ENCODE measurements at regions not wholly inside any gene's neighbourhood (a gene's known extent, or its start where the extent isn't known, plus 50 kb on each side); places are given as distances from the start of the nearest gene placed in this dataset.

DNA sequence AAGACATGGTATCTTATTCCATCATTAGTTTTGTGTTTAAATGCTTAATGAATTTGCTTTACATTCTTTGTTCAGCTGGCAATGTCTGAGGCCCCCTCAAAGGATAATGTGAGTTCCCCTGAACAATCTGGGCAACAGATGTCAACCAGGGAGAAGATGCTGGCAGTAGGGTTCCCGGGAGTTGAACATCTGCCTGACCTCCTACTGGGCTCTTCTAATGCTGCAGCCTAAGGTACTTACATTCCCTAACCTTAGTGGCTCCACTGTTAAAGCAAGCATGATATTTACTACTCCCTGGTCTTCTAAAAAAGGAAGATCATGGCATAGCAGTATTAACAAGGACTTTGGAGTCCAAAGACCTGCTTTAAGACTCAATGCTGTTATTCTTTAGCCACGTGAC, 574.9 kb upstream of the NR5A2 start:
- H3K9me3 ChIP-seq (ENCODE audit: control insufficient read depth, low read length) = peaks cover 5% of the 10 kb centered on the region
- H3K23ac ChIP-seq (ENCODE audit: low read length in 2 of 2) = no peak overlapping the region
- H3K27me3 ChIP-seq (ENCODE audit: control insufficient read depth in 1 of 2, insufficient read depth in 1 of 2, low read length in 2 of 2) = no peaks in the 10 kb centered on the region
- WGBS = 65% methylated on average over 2 of the region's 2 CpGs
- no peak overlapping the region for H2BK120ac ChIP-seq (ENCODE audit: low read depth, low read length)
- no peak overlapping the region for H2BK5ac ChIP-seq (ENCODE audit: low read depth, low read length, poor library complexity, severe bottlenecking)
- H3K4me3 ChIP-seq (ENCODE audit: insufficient read depth in 1 of 2, low read depth in 1 of 2, low read length in 2 of 2) = no peak overlapping the region
- no peak overlapping the region for H3K27ac ChIP-seq (ENCODE audit: low read length, poor library complexity, severe bottlenecking)
- peaks cover 8% of the 10 kb centered on the region for H3K4me1 ChIP-seq (ENCODE audit: control insufficient read depth, insufficient read depth, low read depth, low read length)
- DNase-seq = no peak
- no peak overlapping the region for H3K4me2 ChIP-seq (ENCODE audit: low read length, poor library complexity, severe bottlenecking)
- H3K79me1 ChIP-seq (replicated peaks; ENCODE audit: low read length, poor library complexity, severe bottlenecking) = no peaks in the 10 kb centered on the region
- H3K18ac ChIP-seq (ENCODE audit: low read depth in 1 of 2, low read length in 2 of 2) = no peak overlapping the region
- H3K36me3 ChIP-seq (ENCODE audit: control insufficient read depth in 1 of 2, insufficient read depth in 2 of 2, low read depth in 1 of 2, low read length in 2 of 2) = no peaks in the 10 kb centered on the region
- H4K91ac ChIP-seq (ENCODE audit: low read length) = no peak overlapping the region
- H3K4ac ChIP-seq (ENCODE audit: low read depth in 1 of 2, low read length in 2 of 2) = no peak overlapping the region
- H3K14ac ChIP-seq (ENCODE audit: low read length in 2 of 2) = no peak overlapping the region
- H2AK5ac ChIP-seq (ENCODE audit: low read length, severe bottlenecking) = no peak overlapping the region
- H4K8ac ChIP-seq (ENCODE audit: low read length) = no peak overlapping the region
- H3K9ac ChIP-seq (ENCODE audit: low read length) = no peak overlapping the region
- no peak overlapping the region for H2BK15ac ChIP-seq (ENCODE audit: low read depth, poor library complexity, severe bottlenecking)
- H2AFZ ChIP-seq (ENCODE audit: low read depth, low read length) = no peak overlapping the region
- H2BK12ac ChIP-seq (ENCODE audit: low read length in 2 of 2) = no peak overlapping the region

DNA sequence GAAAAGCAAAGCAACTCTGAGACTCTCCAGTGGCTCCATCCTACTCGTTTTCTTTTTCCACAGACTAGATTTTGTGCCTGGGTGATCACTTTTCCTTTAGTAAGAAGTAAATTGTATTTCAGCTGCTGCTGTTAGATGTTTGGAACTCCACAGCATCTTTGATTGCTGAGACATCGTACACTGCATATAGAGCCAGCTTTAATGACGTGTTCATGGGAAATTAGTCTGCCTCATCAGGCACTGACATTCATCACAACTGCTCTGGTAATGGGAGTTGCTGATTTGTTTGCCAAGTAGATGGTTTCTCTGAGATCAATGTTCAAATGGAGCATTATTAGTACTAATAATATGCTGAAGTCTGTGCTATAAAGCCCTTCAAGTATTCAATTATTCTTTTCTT, 573.8 kb upstream of the NR5A2 start:
- 95% methylated on average over 2 of the region's 3 CpGs for WGBS
- Histone ChIP-seq H3K9ac (ENCODE audit: low read length) (no peak overlapping the region), H3K9me3 (ENCODE audit: control insufficient read depth, low read length) (peaks cover 5% of the 10 kb centered on the region), H2BK15ac (ENCODE audit: low read depth, poor library complexity, severe bottlenecking) (no peak overlapping the region), H3K4ac (ENCODE audit: low read depth in 1 of 2, low read length in 2 of 2) (no peak overlapping the region), H2BK120ac (ENCODE audit: low read depth, low read length) (no peak overlapping the region), H4K91ac (ENCODE audit: low read length) (no peak overlapping the region), H3K27me3 (ENCODE audit: control insufficient read depth in 1 of 2, insufficient read depth in 1 of 2, low read length in 2 of 2) (no peaks in the 10 kb centered on the region), H2BK12ac (ENCODE audit: low read length in 2 of 2) (no peak overlapping the region), H2AFZ (ENCODE audit: low read depth, low read length) (no peak overlapping the region), H2AK5ac (ENCODE audit: low read length, severe bottlenecking) (no peak overlapping the region), H3K79me1 (replicated peaks; ENCODE audit: low read length, poor library complexity, severe bottlenecking) (no peaks in the 10 kb centered on the region), H3K23ac (ENCODE audit: low read length in 2 of 2) (no peak overlapping the region), H3K4me3 (ENCODE audit: insufficient read depth in 1 of 2, low read depth in 1 of 2, low read length in 2 of 2) (no peak overlapping the region), H3K4me2 (ENCODE audit: low read length, poor library complexity, severe bottlenecking) (no peak overlapping the region), H3K14ac (ENCODE audit: low read length in 2 of 2) (no peak overlapping the region), H3K36me3 (ENCODE audit: control insufficient read depth in 1 of 2, insufficient read depth in 2 of 2, low read depth in 1 of 2, low read length in 2 of 2) (no peaks in the 10 kb centered on the region), H3K27ac (ENCODE audit: low read length, poor library complexity, severe bottlenecking) (no peak overlapping the region), H3K18ac (ENCODE audit: low read depth in 1 of 2, low read length in 2 of 2) (no peak overlapping the region), H2BK5ac (ENCODE audit: low read depth, low read length, poor library complexity, severe bottlenecking) (no peak overlapping the region), H3K4me1 (ENCODE audit: control insufficient read depth, insufficient read depth, low read depth, low read length) (peaks cover 2% of the 10 kb centered on the region), H4K8ac (ENCODE audit: low read length) (no peak overlapping the region)
- DNase-seq = no peak

DNA sequence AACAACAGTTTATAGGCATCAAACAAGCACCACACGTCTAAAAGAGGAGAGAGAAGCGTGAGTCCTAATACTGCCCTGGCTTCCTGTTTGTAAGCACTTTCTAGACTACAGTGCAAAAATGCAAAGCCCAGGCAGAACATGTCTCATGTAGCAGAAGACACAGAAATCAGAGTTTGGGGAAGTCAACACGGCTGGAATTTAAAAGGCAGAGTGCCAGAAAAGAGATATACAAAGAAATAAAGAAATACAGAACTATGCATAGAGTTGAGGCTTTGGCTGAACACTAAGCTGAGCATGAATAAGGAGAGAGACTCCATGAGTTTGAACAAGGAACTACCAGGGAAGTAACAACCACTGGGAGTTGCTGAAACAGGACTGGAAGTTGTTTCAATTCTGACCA, 566.6 kb upstream of the NR5A2 start:
- no peak overlapping the region for H2AK5ac ChIP-seq (ENCODE audit: low read length, severe bottlenecking)
- H2BK5ac ChIP-seq (ENCODE audit: low read depth, low read length, poor library complexity, severe bottlenecking) = no peak overlapping the region
- H3K4ac ChIP-seq (ENCODE audit: low read depth in 1 of 2, low read length in 2 of 2) = no peak overlapping the region
- H2BK12ac ChIP-seq (ENCODE audit: low read length in 2 of 2) = no peak overlapping the region
- no peak overlapping the region for H2AFZ ChIP-seq (ENCODE audit: low read depth, low read length)
- no peaks in the 10 kb centered on the region for H3K79me1 ChIP-seq (replicated peaks; ENCODE audit: low read length, poor library complexity, severe bottlenecking)
- DNase-seq = peak; percentile 28
- H3K4me3 ChIP-seq (ENCODE audit: insufficient read depth in 1 of 2, low read depth in 1 of 2, low read length in 2 of 2) = no peak overlapping the region
- H3K4me2 ChIP-seq (ENCODE audit: low read length, poor library complexity, severe bottlenecking) = no peak overlapping the region
- H3K4me1 ChIP-seq (ENCODE audit: control insufficient read depth, insufficient read depth, low read depth, low read length) = no peaks in the 10 kb centered on the region
- H3K27ac ChIP-seq (ENCODE audit: low read length, poor library complexity, severe bottlenecking) = no peak overlapping the region
- H3K27me3 ChIP-seq (ENCODE audit: control insufficient read depth in 1 of 2, insufficient read depth in 1 of 2, low read length in 2 of 2) = no peaks in the 10 kb centered on the region
- no peak overlapping the region for H4K91ac ChIP-seq (ENCODE audit: low read length)
- H2BK15ac ChIP-seq (ENCODE audit: low read depth, poor library complexity, severe bottlenecking) = no peak overlapping the region
- no peaks in the 10 kb centered on the region for H3K36me3 ChIP-seq (ENCODE audit: control insufficient read depth in 1 of 2, insufficient read depth in 2 of 2, low read depth in 1 of 2, low read length in 2 of 2)
- no peak overlapping the region for H4K8ac ChIP-seq (ENCODE audit: low read length)
- H2BK120ac ChIP-seq (ENCODE audit: low read depth, low read length) = no peak overlapping the region
- no peak overlapping the region for H3K14ac ChIP-seq (ENCODE audit: low read length in 2 of 2)
- H3K9me3 ChIP-seq (ENCODE audit: control insufficient read depth, low read length) = peaks cover 5% of the 10 kb centered on the region
- WGBS = 63% methylated on average over 3 of the region's 3 CpGs
- no peak overlapping the region for H3K23ac ChIP-seq (ENCODE audit: low read length in 2 of 2)
- H3K18ac ChIP-seq (ENCODE audit: low read depth in 1 of 2, low read length in 2 of 2) = peak overlapping the region in 1 of 2 experiments; percentile 4
- H3K9ac ChIP-seq (ENCODE audit: low read length) = no peak overlapping the region

DNA sequence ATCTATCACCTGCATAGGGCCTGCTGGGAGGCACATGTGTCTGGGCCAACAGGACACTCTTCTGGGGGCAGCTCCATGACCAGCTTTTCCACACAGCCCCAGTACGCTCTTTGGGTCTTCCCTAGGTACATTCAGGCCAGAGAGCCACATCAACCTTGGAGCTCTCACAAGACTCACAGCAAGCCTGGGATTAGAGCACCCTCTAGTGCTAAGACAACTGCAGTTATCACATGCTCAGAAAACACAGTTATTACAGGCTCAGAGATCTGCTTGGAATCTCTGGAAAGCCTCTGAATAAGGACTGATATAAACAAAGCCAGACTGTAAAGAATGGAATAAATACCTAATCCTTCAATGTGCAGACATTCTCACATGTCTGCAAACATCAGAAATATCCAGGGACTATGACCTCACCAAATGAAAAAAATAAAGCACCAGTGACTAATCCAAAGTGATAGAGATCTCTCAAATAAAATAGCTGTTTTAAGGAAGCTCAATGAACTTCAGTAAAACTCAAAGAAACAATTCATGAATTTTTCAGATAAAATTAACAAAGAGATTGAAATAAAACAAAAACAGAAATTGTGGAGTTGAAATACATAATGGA, 563.9 kb upstream of the NR5A2 start:
- no peak overlapping the region for H2BK15ac ChIP-seq (ENCODE audit: low read depth, poor library complexity, severe bottlenecking)
- peak; percentile 86 for DNase-seq
- 72% methylated on average over 1 of the region's 1 CpG for WGBS
- H3K79me1 ChIP-seq (replicated peaks; ENCODE audit: low read length, poor library complexity, severe bottlenecking) = no peaks in the 10 kb centered on the region
- no peak overlapping the region for H3K9ac ChIP-seq (ENCODE audit: low read length)
- no peak overlapping the region for H3K4me2 ChIP-seq (ENCODE audit: low read length, poor library complexity, severe bottlenecking)
- H3K4me3 ChIP-seq (ENCODE audit: insufficient read depth in 1 of 2, low read depth in 1 of 2, low read length in 2 of 2) = no peak overlapping the region
- peak overlapping the region; percentile 80 for H4K91ac ChIP-seq (ENCODE audit: low read length)
- H3K4ac ChIP-seq (ENCODE audit: low read depth in 1 of 2, low read length in 2 of 2) = no peak overlapping the region
- H3K27me3 ChIP-seq (ENCODE audit: control insufficient read depth in 1 of 2, insufficient read depth in 1 of 2, low read length in 2 of 2) = no peaks in the 10 kb centered on the region
- H3K23ac ChIP-seq (ENCODE audit: low read length in 2 of 2) = no peak overlapping the region
- H3K27ac ChIP-seq (ENCODE audit: low read length, poor library complexity, severe bottlenecking) = no peak overlapping the region
- peaks cover 1% of the 10 kb centered on the region for H3K4me1 ChIP-seq (ENCODE audit: control insufficient read depth, insufficient read depth, low read depth, low read length)
- no peaks in the 10 kb centered on the region for H3K9me3 ChIP-seq (ENCODE audit: control insufficient read depth, low read length)
- no peaks in the 10 kb centered on the region for H3K36me3 ChIP-seq (ENCODE audit: control insufficient read depth in 1 of 2, insufficient read depth in 2 of 2, low read depth in 1 of 2, low read length in 2 of 2)
- no peak overlapping the region for H3K14ac ChIP-seq (ENCODE audit: low read length in 2 of 2)
- no peak overlapping the region for H2BK12ac ChIP-seq (ENCODE audit: low read length in 2 of 2)
- H2AK5ac ChIP-seq (ENCODE audit: low read length, severe bottlenecking) = peak overlapping the region; percentile 1
- H3K18ac ChIP-seq (ENCODE audit: low read depth in 1 of 2, low read length in 2 of 2) = no peak overlapping the region
- no peak overlapping the region for H2BK5ac ChIP-seq (ENCODE audit: low read depth, low read length, poor library complexity, severe bottlenecking)
- H2AFZ ChIP-seq (ENCODE audit: low read depth, low read length) = no peak overlapping the region
- no peak overlapping the region for H2BK120ac ChIP-seq (ENCODE audit: low read depth, low read length)
- peak overlapping the region; percentile 69 for H4K8ac ChIP-seq (ENCODE audit: low read length)

All from mesenchymal stem cell (in vitro differentiated cells and primary cell).